Adrenal gland (tissue), 5 donors: ENCODE measurements at regions not wholly inside any gene's neighbourhood (a gene's known extent, or its start where the extent isn't known, plus 50 kb on each side); places are given as distances from the start of the nearest gene placed in this dataset.

Experiments used
- POLR2A ChIP-seq, 2 donors: fragments of 450-650 bp; IDR thresholded peaks; one replicate each; pipeline ENCODE4 v1.6.1; 2017; ENCODE audit warnings: antibody characterized with exemption in 2 of 2, mild to moderate bottlenecking in 2 of 2, moderate library complexity in 1 of 2
- TF ChIP-seq, protein P1 (sequence below), 6 experiments: fragments of 450-650 bp in 4 of 6; fragments of 200-600 bp in 2 of 6; sonication (generic) in 1 of 6; IDR thresholded peaks; 1 replicate in 5 of 6; 2 replicates in 1 of 6; pipeline versions ENCODE4 v1.5.1 to v1.8.0; 2016 to 2021; ENCODE audit warnings: antibody characterized with exemption in 6 of 6, mild to moderate bottlenecking in 2 of 6, moderate library complexity in 1 of 6
- donor health status: DM: no; HTN: no; CAD: no.

GRCh38 chr4:37759833-37760232 is 66.7 kb upstream of the PGM2 start:
- TF ChIP-seq POLR2A (IDR thresholded peaks at IDR 0.05), result no peak
- TF ChIP-seq, protein P1, sequence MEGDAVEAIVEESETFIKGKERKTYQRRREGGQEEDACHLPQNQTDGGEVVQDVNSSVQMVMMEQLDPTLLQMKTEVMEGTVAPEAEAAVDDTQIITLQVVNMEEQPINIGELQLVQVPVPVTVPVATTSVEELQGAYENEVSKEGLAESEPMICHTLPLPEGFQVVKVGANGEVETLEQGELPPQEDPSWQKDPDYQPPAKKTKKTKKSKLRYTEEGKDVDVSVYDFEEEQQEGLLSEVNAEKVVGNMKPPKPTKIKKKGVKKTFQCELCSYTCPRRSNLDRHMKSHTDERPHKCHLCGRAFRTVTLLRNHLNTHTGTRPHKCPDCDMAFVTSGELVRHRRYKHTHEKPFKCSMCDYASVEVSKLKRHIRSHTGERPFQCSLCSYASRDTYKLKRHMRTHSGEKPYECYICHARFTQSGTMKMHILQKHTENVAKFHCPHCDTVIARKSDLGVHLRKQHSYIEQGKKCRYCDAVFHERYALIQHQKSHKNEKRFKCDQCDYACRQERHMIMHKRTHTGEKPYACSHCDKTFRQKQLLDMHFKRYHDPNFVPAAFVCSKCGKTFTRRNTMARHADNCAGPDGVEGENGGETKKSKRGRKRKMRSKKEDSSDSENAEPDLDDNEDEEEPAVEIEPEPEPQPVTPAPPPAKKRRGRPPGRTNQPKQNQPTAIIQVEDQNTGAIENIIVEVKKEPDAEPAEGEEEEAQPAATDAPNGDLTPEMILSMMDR (IDR thresholded peaks at IDR 0.05), result no peak
